ENCODE measurements at regions not wholly inside any gene's neighbourhood (a gene's known extent, or its start where the extent isn't known, plus 50 kb on each side); places are given as distances from the start of the nearest gene placed in this dataset.

DNA sequence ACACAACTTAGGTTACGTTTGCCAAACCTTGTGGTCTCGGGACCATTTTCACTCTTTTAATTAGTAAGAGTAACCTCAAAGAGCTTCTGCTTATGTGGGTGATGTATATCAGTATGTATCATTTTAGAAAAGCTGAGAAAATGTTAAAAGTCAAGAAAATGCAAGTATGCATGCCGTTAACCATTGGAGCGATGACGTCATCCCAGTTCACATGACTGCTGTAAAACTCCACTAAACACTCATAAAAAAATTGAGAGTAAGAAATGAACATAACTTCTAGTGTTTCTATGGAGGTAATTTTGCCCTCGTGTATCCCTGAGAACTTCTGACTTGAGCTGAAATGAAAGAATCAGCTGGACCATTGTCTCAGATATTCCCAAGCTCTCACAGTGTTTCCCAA is 250.0 kb upstream of the CDH4 start:
- Histone ChIP-seq H3K27me3 (ENCODE audit: low read depth) (peaks cover 64% of the 10 kb centered on the region), H3K36me3 (no peaks in the 10 kb centered on the region), H3K4me3 (no peak overlapping the region), H3K4me1 (no peaks in the 10 kb centered on the region), H3K27ac (replicated peaks) (no peak overlapping the region), H3K9me3 (replicated peaks) (no peaks in the 10 kb centered on the region)
- no peak for DNase-seq
- TF ChIP-seq, protein P1, sequence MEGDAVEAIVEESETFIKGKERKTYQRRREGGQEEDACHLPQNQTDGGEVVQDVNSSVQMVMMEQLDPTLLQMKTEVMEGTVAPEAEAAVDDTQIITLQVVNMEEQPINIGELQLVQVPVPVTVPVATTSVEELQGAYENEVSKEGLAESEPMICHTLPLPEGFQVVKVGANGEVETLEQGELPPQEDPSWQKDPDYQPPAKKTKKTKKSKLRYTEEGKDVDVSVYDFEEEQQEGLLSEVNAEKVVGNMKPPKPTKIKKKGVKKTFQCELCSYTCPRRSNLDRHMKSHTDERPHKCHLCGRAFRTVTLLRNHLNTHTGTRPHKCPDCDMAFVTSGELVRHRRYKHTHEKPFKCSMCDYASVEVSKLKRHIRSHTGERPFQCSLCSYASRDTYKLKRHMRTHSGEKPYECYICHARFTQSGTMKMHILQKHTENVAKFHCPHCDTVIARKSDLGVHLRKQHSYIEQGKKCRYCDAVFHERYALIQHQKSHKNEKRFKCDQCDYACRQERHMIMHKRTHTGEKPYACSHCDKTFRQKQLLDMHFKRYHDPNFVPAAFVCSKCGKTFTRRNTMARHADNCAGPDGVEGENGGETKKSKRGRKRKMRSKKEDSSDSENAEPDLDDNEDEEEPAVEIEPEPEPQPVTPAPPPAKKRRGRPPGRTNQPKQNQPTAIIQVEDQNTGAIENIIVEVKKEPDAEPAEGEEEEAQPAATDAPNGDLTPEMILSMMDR (IDR thresholded peaks at IDR 0.05; ENCODE audit: borderline replicate concordance) = no peak
- intact Hi-C loops (cut with micrococcal nuclease) = no loop called here

DNA sequence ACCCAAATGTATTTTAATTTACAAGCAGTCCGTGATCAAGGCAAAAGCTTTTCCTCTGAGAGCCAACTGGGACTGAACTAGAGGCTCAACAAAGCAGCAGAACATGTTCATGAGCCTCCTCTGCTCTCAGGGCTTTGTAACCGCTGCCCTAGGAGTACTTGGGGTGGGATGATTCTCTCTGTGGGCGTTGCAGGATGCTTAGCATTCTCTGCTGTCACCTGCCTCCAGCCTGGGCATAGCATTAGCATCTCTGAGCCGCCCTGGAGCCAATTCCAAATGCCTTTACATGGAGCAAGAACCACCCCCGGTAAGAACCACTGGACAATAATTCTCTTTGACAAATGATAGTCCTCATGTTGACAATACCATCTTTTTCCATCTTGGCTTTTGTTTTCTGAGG is 237.6 kb upstream of the CDH4 start:
- no peaks in the 10 kb centered on the region for H3K36me3 ChIP-seq
- H3K4me1 ChIP-seq = no peaks in the 10 kb centered on the region
- TF ChIP-seq, protein P1 (IDR thresholded peaks at IDR 0.05; ENCODE audit: borderline replicate concordance) = no peak
- H3K4me3 ChIP-seq = no peak overlapping the region
- DNase-seq = no peak
- H3K27ac ChIP-seq (replicated peaks) = no peak overlapping the region
- no peaks in the 10 kb centered on the region for H3K9me3 ChIP-seq (replicated peaks)
- H3K27me3 ChIP-seq (ENCODE audit: low read depth) = peaks cover 81% of the 10 kb centered on the region
- intact Hi-C loops (cut with micrococcal nuclease) = no loop called here

DNA sequence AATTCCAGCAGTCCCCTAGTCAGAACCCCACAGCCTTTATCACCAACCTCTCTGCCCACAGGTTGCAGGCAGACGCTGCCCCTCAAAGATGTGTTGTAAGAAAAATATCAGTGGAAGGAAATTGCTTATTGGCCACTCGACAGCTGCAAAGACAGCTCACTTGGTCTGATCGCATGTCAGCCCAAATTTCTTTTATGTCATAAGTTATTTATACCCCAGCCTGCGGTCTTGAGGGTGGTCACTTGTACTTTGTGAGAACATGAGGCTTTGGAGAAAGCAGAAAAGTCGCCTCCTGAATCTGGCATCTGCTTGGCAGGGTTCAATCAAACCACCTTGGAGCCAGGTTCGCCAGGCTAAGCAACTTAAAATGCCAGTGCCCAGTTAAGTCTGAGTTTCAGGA is 236.5 kb upstream of the CDH4 start:
- Histone ChIP-seq H3K36me3 (no peaks in the 10 kb centered on the region), H3K4me3 (no peak overlapping the region), H3K4me1 (no peaks in the 10 kb centered on the region), H3K27ac (replicated peaks) (no peak overlapping the region), H3K9me3 (replicated peaks) (no peaks in the 10 kb centered on the region), H3K27me3 (ENCODE audit: low read depth) (peaks cover 70% of the 10 kb centered on the region)
- no peak for DNase-seq
- intact Hi-C loops (cut with micrococcal nuclease) = no loop called here
- TF ChIP-seq, protein P1 (IDR thresholded peaks at IDR 0.05; ENCODE audit: borderline replicate concordance) = no peak

DNA sequence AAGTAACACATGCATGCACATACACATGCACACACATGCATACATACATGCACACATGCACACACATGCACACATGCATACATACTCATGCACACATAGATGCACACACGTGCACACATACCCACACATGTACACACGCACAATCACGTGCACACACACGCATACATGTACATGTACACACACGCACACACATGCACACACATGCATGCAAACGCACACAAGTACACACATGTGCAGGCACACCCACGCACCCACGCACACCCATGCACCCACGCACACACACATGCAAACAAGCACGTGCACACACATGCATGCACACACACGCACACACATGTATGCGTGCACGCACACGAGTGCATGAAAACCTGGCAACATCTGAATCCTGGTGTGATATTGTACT is 232.7 kb upstream of the CDH4 start:
- Histone ChIP-seq H3K36me3 (no peaks in the 10 kb centered on the region), H3K27ac (replicated peaks) (no peak overlapping the region), H3K4me3 (no peak overlapping the region), H3K9me3 (replicated peaks) (no peaks in the 10 kb centered on the region), H3K4me1 (no peaks in the 10 kb centered on the region), H3K27me3 (ENCODE audit: low read depth) (peaks cover 42% of the 10 kb centered on the region)
- DNase-seq = no peak
- TF ChIP-seq, protein P1 (IDR thresholded peaks at IDR 0.05; ENCODE audit: borderline replicate concordance) = no peak
- intact Hi-C loops (cut with micrococcal nuclease) = no loop called here

DNA sequence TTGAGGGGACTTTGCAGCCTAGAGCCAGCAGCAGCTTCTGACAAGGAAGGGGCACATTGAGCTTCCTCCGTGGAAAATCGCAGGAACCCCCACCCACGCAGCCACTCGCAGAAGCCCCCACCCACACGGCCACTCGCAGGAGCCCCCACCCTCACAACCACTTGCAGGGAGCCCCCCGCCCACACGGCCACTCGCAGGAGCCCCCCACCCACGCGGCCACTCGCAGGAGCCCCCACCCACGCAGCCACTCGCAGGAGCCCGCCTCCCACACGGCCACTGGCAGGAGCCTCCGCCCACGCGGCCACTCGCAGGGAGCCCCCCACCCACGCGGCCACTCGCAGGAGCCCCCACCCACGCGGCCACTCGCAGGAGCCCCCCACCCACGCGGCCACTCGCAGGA is 228.4 kb upstream of the CDH4 start:
- TF ChIP-seq, protein P1 (IDR thresholded peaks at IDR 0.05; ENCODE audit: borderline replicate concordance) = no peak
- Histone ChIP-seq H3K4me1 (no peaks in the 10 kb centered on the region), H3K9me3 (replicated peaks) (peaks cover 9% of the 10 kb centered on the region), H3K36me3 (no peaks in the 10 kb centered on the region), H3K27ac (replicated peaks) (no peak overlapping the region), H3K27me3 (ENCODE audit: low read depth) (peaks cover 37% of the 10 kb centered on the region), H3K4me3 (no peak overlapping the region)
- DNase-seq = no peak
- intact Hi-C loops (cut with micrococcal nuclease) = no loop called here

DNA sequence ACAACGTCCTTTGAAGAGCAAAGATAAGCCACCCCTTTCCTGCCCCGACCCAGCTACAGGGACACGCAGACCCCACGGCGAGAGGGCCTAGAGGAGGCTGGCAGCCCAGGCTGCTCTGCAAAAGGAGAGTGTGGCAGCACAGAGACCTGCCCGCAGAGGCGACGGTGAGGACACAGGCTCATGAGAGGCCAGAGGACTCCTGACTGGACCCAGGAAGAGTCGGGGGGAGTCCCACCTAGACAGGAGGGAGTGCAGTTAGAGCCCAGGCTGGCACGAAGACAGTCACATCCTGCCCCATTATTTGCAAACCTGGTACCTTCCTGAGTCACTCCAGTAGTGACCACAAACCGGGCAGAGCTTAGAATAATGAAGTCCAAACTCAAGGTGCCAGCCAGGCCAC is 227.7 kb upstream of the CDH4 start:
- H3K9me3 ChIP-seq (replicated peaks) = peaks cover 9% of the 10 kb centered on the region
- intact Hi-C loops (cut with micrococcal nuclease) = no loop called here
- TF ChIP-seq, protein P1 (IDR thresholded peaks at IDR 0.05; ENCODE audit: borderline replicate concordance) = no peak
- no peak for DNase-seq
- H3K27me3 ChIP-seq (ENCODE audit: low read depth) = peaks cover 34% of the 10 kb centered on the region
- H3K36me3 ChIP-seq = no peaks in the 10 kb centered on the region
- no peak overlapping the region for H3K27ac ChIP-seq (replicated peaks)
- H3K4me3 ChIP-seq = no peak overlapping the region
- no peaks in the 10 kb centered on the region for H3K4me1 ChIP-seq
